8988T (cell line): ENCODE measurements at regions not wholly inside any gene's neighbourhood (a gene's known extent, or its start where the extent isn't known, plus 50 kb on each side); places are given as distances from the start of the nearest gene placed in this dataset.

ENCODE experiments used
- DNase-seq: peaks from one replicate; pipeline ENCODE4 v3.0.0; 2011

DNA sequence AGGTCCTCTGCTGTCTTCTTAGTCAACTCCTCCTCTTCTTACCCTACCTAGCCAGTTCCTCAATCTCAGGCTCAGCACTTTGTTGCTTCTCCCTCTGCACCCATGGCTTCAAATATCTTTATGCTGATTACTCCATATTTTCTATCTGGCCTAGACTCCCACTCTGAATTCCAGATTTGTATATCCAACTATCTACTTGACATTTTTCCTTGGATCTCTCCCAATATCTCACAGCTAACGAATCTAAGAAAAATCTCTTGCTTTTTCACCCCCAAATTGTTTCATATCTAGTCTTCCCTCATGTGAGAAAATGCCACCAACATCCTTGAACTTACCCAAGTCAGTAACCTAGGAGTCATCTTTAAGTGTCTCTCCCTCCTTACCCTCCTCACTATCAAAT, 176.4 kb upstream of the ERCC4 start:
- DNase-seq: no peak

DNA sequence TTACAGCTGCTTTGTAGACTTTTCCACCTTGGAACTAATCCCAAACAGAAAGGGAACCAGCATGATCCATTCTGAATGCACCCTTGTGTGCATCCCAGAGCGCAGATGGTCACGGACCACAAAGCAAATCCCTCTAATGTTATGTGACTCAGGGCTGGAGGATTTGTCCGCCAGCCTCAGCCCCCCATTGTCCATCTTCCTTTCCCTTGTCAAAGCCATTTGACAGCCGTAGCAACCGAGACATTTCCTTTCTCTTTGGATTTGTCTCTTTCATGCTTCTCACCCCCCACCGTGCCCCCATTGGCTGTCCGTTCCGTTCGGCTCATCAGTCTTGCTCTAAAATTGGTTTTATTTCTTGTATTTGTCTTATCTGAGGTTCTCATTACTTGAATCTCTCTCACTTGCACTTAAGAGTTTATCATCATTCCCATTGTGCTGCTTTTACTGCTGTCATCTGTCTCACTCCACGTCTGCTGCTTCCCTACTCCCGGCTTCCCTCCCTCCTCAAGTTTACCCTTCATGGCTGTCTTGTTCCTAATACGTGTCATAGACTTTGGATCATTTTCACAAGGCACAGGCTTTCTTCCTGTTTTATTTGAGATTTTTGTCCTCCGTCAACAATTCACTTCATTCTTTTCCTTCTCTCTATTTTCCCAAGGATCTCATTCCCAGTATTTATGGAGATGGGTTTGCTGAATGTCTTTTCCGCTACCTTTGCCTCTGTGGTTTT, 163.4 kb upstream of the ERCC4 start:
- DNase-seq: no peak

DNA sequence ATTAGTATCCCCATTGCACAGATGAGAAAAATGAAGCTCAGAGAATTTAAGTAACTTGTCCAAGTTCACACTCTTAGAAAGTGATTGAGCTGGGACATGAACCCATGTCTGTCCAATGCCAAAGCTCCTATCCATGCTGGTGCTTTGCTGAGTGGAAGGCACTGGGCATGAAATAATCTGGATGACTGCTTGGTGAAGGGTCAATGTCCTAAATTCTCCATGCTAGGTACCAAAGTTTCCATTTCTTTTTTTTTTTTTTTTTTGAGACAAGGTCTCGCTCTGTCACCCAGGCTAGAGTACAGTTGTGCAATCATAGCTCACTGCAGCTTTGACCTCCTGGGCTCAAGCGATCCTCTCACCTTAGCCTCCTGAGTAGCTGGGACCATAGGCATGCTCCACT, 153.6 kb upstream of the ERCC4 start:
- no peak for DNase-seq

DNA sequence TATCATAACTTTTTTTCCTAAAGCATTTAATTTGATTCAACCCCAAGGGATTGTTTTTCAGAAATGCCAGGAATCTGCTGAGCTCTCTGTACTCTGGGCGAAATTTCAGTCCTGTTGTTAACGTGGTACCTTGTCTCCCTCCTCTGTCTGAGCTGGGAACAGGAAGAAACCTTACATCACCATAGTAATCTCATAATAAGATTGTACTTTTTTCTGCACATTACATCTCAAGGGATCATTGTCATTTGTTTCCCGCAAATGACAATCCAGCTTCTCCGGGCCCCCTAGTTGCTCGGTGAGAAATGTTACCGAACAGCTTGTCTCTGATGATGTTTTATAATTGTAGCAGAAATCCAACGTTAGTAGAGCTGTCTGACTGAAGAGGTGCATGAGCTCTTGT, 152.7 kb upstream of the ERCC4 start:
- DNase-seq: no peak

DNA sequence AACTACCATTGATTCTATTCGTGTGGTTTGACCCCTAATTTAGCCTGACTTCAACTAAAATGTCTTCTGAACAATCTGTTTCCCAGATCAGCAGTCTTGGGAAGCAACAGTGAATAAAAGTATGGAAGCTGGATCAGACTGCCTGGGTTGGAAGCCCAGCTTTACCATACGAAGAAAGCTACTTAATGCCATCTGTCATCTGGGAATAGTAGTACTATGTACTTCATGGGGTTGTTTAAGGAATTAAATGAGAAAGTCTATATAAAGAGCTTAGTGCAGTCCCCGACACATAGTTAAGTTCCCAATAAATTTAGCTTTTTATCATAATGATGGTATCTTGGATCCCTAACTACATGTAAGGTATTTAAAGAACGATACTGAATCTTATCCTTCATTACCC, 151.5 kb upstream of the ERCC4 start:
- no peak for DNase-seq

DNA sequence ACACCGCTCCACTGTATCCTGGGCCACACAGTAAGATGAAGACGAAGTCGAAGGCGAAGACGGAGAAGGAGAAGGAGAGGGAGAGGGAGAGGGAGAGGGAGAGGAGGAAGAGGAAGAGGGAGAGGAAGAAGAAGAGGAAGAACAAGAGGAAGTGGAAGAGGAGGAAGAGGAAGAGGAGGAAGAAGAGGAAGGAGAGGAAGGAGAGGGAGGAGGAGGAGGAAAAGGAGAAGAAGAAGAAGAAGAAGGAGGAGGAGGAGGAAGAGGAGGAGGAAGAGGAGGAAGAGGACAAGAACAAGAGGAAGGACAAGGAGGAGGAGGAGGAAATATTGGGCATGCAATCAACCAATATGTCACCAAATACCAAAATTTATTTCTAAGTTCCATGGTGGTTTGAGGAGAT, 149.5 kb upstream of the ERCC4 start:
- DNase-seq: no peak

DNA sequence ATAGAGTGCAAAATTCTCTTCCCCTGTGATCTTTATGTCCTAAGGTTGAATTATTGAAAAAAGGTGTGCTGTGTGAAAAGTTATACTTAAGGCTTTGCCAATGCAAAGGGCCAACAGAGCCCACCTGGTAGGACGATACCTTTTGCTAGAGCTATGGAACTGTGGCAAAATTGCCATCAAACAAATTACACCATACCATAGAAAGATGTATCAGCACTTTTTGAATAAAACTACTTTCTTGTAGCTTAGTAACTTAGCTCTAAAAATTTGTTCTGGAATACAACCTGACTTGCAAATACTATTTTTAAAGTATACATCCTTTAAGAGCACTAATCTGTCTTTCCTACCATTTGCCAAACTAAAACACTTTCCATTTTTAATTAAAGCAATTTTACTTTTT, 147.2 kb upstream of the ERCC4 start:
- no peak for DNase-seq

DNA sequence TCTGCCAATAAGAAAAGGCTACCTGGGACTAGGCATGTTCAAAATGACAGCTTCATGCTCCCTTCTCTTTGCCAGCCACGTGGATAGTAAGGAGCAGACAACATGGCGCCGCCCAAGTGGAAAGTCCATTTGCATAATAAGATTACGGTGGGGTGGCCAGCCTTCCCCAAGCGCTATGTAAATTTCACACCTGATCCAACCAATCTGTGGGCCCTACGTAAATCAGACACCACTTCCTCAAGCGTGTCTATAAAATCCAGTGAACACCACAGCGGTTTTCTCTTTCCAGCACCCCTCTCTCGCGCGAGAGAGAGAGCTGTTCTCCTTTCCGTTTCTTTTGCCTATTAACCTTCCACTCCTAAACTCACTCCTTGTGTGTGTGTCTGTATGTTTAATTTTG, 140.3 kb upstream of the ERCC4 start:
- no peak for DNase-seq

DNA sequence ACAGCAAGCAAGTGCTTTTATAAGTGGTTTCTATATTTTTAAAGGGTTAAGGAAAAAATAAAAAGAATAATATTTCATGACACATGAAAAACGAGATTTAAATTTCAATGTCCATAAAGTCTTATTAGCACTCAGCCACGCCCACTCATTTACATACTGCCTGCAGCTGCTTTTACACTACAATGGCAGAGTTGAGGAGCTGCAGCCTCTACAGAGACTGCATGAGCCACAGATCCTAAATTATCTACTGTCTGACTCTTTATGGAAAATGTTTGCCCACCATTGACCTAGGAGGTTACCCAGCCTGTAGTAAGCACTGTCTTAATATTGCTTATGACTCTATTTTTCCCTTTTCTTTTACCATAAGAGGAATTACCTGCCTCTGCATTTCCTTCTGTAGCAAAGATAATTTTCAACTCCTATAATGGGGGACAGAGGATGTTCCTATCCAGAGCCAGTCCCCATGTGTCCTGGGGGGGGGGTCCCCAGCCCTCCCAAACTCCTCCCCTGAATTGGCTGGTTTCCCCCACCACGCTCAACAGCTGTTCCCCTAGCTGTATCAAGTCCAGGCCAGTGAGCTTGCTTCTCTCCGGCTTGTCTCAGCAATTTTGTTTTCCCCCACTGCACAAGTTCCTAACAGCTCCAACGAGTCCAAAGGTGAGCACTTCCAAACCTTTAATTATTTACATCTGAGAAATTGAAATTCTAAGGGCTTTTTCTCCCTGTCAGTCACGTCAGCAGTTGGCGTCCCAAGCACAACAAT, 139.4 kb upstream of the ERCC4 start:
- DNase-seq: no peak

DNA sequence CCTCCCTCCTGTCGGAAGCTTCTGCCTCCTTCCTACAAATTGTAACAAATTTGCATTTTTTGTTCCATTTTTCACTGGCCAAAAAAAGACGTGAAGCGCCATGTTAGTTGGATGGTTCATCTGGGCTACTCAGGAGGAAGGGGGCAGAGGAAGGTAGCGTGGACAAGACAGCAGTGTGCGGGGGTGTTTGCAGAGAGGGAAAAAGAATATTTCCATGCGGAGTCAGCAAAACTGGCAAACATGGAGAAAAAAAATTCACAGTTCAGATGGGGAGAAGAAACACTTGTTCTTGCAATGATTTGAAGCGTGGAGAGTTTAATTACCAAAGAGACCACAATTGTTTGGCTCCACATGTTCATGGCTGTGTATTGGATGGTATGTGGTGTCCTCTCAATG, 138.8 kb upstream of the ERCC4 start:
- no peak for DNase-seq

DNA sequence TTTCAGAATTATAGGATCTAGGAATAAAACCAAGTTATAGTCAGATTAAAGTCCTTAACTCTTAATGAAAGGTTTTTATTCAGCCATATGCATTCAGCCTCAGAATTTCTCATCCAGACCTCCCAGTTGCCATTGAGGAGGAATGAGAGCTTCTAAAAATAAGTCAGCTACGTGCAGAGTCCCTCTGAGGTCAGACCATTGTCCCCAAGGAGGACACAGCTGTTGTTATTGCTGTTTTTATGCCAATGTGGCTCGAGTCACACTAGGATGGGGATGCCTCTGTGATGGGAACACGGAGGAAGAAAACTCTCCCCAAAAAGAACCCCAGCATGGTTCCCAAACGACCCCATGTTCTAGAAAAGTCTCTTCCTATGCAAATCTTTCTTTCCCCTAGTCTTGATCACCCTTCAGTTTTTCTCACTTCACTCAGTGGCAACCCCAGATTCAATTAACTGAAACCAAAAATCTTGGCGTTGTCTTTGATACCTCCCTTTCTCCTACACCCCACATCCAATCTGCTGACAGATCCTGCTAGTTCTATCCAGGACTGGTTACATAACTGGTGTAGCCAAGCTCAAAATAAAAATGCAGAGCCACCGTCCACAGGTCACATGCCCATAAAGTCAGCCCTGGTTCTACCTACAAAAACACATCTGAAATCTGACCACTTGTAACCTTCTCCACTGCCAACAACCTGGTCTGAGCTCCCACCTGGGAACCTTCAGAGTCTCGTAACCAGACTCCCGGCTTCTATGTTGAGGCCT, 138.2 kb upstream of the ERCC4 start:
- no peak for DNase-seq

DNA sequence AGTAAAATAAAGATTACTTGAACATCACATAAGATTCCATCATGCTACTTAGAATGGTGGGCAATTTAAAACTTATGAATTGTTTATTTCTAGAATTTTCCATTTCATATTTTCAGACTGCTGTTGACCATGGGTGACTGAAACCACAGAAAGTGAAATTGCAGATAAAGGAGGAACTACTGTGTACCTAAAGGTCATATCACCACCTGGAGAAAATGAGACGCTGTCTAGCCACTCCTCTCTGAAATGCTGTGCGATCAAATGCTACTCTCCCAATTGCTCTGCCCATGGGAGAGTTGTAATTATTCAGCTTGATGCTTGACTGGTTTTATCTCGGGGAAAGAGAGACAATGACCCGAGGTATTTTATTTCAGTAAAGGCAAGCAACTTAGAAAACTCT, 128.9 kb upstream of the ERCC4 start:
- DNase-seq: no peak

DNA sequence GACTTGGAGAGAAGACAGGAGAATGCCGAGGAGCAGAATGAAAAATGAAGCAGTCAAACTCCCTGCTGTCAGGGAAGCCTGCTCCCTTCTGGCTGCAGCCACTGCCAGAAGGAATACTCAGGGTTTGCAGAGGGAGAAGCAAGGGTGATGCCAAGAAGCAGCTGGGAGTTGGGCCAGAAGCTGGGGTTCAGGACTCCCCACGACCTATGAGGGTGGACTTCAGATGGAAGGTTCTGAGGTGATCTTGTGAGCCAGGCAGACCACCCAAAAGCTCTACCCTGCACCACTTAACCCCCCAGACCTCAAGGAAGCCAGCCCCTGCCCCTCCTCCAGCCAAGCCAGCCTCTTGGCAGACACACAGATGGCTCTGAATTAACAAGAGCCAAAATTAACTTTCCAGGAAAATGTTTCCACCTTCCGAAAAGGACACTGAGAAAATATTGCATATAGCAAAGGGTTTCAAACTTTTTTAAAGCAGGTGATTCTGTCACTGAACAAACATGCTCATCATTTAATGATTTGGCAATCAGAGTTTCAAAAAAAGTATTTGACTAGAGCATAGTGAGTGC, 126.0 kb upstream of the ERCC4 start:
- DNase-seq: no peak

DNA sequence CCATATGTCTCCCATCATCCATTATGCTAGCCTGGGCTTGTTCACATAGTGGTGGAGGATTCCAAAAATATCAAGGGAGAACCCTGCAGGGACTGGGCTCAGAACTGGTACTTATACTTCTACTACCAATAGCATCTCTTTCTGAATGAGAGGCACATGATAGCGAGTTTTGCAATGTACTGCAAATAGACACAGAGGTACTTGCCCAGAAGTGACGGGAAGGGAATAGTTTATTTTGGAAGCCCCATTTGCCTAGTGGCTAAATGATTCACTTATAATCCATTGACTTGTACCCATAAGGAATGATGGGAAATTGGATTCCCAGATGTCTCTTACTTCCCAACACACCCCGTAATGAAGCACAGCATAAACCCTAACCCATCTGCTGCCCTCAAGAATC, 124.8 kb upstream of the ERCC4 start:
- no peak for DNase-seq

DNA sequence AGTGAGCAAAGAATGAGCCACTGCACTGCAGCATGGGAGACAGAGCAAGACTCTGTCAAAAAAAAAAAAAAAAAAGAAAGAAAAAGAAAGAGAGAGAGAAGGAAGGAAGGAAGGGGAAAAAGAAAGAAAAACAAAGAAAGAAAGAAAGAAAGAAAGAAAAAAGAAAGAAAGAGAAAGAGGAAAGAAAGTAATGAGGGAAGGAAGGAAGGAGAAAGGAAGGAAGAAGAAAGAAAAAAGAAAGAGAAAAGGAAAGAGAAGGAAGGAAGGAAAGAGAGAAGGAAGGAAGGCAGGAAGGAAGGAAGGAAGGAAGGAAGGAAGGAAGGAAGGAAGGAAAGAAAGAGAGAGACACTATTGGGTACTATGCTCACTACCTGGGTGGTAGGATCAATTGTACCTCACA, 122.2 kb upstream of the ERCC4 start:
- no peak for DNase-seq

DNA sequence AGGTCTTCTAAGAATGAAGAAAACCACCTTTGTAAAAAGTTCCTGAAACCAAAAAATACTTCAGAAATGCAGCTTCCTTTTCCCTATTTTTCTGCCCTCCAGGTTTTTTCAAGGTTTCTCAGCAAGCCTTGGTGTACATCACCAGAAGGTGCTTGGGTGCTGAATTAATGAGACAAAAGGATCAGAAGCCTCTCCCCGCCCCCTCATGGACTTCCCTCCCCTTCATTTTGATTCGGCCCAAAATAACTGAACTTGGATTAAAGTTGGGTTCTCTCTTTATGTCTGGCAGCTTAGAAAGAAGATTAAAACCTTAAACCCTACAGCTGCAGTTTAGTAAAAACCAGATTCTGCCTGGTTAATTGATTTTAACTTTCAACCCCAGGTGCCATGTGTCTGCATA, 121.7 kb upstream of the ERCC4 start:
- no peak for DNase-seq

DNA sequence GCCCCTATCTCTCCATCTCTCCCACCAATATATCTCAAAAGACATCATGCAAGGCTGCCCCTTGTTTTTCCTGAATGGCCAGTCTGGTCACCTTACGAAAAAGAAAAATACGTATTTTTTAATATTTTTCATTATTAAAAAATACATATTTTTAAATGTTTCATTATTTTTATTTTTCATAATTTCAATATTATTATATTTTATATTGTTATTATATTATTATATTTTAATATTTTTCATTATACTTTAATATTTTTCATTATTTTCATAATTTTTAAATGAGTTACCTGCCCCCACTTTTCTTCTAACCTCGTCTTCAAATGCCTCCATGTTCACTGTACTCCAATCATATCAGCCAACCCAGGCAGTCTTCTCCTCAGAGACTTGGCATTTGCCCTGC, 116.0 kb upstream of the ERCC4 start:
- DNase-seq: no peak

DNA sequence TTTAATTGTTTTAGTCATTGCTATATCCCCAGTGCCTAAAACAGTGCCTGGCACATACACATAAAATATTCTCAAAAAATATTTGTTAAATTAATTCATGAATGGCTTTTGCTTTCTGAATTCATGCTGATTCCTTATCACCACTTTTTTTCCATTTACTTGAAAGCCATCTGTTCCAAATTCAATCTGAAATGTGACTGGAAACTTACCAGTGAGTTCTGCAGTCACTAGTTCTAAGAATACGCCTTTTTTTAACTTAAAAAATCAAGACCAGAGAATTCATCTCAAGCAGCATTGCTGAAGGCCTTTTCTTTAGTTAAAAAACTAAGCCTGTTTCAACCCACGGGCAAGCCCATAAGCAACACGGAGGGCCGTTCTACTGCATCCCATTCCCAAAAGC, 114.0 kb upstream of the ERCC4 start:
- DNase-seq: no peak

DNA sequence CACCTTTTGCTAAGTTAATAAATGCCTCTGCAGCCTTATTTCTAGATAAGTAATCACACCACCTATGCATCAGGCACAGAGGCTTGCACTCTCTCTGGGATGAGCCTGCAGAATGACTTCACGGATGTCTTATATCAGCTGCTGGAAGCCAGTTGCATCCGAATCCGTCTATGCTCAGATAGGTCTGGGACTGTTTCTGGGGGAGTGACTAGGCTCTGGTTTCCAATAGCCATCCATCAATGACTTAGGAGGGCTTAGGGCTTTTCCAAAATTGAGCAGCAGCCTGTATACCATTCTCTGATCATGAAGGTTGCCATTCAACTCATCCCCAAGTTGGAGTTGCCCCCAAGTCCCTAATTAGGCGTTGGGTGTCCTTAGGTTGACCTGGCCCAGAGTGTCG, 113.3 kb upstream of the ERCC4 start:
- no peak for DNase-seq

DNA sequence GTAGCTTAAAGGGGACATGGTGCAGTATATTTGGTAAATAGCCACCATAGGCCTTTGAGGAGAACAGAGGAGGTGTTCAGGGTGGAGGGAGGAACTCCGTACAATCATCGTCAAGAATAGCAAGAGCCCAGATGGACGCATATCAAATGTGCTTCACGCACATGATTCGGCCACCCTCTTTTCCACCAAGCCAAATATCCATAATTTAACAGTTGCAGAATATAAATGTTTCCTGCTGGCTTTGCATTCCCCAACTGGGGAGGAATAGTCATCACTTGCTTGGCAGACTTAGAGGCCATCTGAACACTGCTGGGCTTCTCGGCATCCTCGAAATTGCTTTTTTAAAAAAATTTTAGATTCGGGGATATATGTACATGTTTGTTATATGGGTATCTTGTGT, 111.9 kb upstream of the ERCC4 start:
- no peak for DNase-seq

DNA sequence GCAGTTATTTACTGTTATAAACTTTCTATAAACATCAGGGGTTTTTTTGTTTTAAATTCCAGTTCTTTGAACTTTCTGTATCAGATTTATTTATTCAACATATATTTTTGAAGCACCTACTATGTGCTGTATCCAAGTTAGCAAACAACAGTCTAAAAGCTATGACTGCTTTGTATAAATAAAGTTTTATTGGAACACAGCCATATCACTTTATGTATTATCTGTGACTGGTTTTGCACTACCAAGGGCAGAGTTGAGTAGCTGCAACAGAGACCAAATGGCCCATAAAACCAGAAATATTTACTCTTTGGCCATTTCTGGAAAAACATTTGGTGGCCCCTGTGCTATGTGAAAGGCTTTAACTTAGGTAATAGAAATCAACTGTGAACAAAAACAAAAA, 110.2 kb upstream of the ERCC4 start:
- DNase-seq: no peak

DNA sequence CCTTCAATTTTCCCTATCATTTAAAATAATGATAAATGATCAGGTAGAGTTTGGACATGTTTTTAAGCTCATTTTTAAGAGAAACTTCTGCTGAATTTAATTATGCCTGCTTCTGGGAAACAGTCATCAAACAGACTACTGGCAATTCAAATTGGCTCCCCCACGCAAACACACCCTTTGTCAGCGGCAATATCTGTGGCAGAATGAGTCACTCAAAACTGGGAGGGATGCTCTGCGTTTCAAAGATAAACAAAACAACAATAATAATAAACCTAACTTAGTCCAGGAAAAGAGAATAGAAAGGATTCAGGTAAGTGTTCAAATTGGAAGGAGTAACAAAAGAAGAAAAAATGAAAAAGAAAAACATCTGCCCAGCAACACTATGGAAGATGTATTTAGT, 108.1 kb upstream of the ERCC4 start:
- DNase-seq: no peak

DNA sequence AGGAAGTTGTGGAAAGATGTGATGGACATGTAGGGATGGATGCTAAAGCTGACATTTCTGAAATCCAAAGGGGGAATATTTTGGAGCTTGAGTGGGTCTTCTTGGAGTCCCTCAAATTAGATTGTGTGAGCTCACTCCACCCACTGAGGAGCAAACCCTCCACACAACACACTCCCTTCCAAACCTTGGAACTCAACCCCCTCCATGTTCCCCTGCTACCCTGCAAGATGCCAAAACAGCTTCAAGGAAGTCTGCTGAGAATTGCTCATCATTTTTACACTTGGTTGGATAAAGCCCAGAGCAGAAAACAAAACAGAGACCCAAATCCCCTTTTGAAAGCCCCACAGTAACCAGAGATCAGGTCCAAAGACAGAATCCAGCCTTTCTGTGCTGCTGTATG, 103.3 kb upstream of the ERCC4 start:
- DNase-seq: no peak

DNA sequence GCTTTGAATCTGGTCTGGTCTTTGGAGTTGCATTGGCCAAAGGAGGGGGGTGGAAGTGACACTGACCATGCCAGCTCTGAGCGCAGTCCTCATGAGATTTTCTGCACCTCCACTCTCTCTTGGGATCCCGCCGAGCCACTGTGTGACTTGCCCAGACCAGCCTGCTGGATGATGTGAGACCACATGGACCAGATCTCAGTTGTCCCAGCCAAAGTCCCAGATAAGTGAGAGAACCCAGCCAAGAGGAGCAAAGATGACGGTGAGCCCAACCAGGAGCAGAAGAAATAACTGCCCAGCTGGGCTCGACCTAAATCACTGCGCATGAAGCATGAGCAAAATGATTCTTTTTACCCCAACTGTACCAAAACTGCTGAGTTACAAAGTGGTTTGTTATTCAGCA, 96.5 kb upstream of the ERCC4 start:
- no peak for DNase-seq
